ENCODE measurements at regions not wholly inside any gene's neighbourhood (a gene's known extent, or its start where the extent isn't known, plus 50 kb on each side); places are given as distances from the start of the nearest gene placed in this dataset.

- TF ChIP-seq CTCF (IDR thresholded peaks at IDR 0.05) (no peak), EP300 (IDR thresholded peaks at IDR 0.05) (no peak), POLR2A (IDR thresholded peaks at IDR 0.05) (no peak)
Measured at GRCh38 chr3:154775821-154776548, 304.1 kb upstream of the MME start.

Data from stomach (tissue), 4 donors.